GM10266 (cell line): ENCODE measurements at regions not wholly inside any gene's neighbourhood (a gene's known extent, or its start where the extent isn't known, plus 50 kb on each side); places are given as distances from the start of the nearest gene placed in this dataset.
A peak's percentile ranks its signal among the peaks of the same experiment; 100 is the strongest.
"Not testable (repeated sequence)": the region's sequence is repeated elsewhere in the genome, so short reads cannot be mapped to it uniquely, and the experiment has no call there.

Experiments used
- DNase-seq: peaks from one replicate; pipeline ENCODE4 v3.0.0; 2012; ENCODE audit errors: extremely low spot score
- CTCF ChIP-seq: IDR thresholded peaks from 2 replicates; pipeline ENCODE4 v1.5.1; 2012; ENCODE audit warnings: mild to moderate bottlenecking, low read depth; ENCODE audit not compliant: control insufficient read depth, insufficient read depth; ENCODE audit errors: missing control alignments

GRCh38 chr10:87416892-87417291 is 59.3 kb downstream of the NUTM2D start:
- not testable (repeated sequence) for DNase-seq

GRCh38 chr10:87422641-87423040 is 65.1 kb downstream of the NUTM2D start:
- not testable (repeated sequence) for DNase-seq

GRCh38 chr10:87424697-87425373 is 67.3 kb downstream of the NUTM2D start:
- not testable (repeated sequence) for DNase-seq

GRCh38 chr10:87433836-87434235 is 70.9 kb upstream of the MINPP1 start:
- not testable (repeated sequence) for DNase-seq

- DNase-seq: not testable (repeated sequence)
Measured at GRCh38 chr10:87435295-87435826, 69.3 kb upstream of the MINPP1 start.

- DNase-seq: not testable (repeated sequence)
- TF ChIP-seq CTCF: peak; percentile 27
Measured at GRCh38 chr10:87436104-87436503, 68.6 kb upstream of the MINPP1 start.

GRCh38 chr10:87437450-87437849 is 67.2 kb upstream of the MINPP1 start:
- not testable (repeated sequence) for DNase-seq
